T47D (cell line): ENCODE measurements at regions not wholly inside any gene's neighbourhood (a gene's known extent, or its start where the extent isn't known, plus 50 kb on each side); places are given as distances from the start of the nearest gene placed in this dataset.

ENCODE experiments used
- DNase-seq, 2 experiments: peaks; one replicate each; pipeline versions ENCODE4 v3.0.0 to v3.0.0-alpha.2; 2011 to 2012; ENCODE audit warnings: low read depth in 1 of 2, low spot score in 1 of 2
- JUND ChIP-seq: IDR thresholded peaks from 2 replicates; pipeline ENCODE4 v1.6.1; 2012; ENCODE audit warnings: low read depth
- in situ Hi-C: cut with HindIII; loops from 2 replicates; pipeline ENCODE4 v1.10.0; 2016; ENCODE audit warnings: low sequenced_read_pairs, low pct_unique_long_range_greater_than_20kb

DNA sequence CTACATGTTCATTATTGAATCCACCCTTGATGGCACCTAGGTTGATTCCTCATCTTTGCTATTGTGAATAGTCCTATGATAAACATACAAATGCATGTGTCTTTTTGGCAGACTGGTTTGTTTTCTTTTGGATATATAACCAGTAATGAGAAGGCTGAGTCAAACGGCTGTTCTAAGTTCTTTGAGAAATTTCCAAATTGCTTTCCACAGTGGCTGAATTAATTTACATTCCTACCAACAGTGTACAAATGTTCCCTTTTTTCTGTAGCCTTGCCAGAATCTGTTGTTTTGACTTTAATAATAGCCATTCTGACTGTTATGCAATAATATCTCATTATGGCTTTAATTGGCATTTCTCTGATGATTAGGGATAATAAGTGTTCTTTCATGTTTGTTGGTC lies 184.9 kb downstream of the CASP12 start:
- in situ Hi-C loops: no loop called here
- no peak for DNase-seq
- TF ChIP-seq JUND: no peak

DNA sequence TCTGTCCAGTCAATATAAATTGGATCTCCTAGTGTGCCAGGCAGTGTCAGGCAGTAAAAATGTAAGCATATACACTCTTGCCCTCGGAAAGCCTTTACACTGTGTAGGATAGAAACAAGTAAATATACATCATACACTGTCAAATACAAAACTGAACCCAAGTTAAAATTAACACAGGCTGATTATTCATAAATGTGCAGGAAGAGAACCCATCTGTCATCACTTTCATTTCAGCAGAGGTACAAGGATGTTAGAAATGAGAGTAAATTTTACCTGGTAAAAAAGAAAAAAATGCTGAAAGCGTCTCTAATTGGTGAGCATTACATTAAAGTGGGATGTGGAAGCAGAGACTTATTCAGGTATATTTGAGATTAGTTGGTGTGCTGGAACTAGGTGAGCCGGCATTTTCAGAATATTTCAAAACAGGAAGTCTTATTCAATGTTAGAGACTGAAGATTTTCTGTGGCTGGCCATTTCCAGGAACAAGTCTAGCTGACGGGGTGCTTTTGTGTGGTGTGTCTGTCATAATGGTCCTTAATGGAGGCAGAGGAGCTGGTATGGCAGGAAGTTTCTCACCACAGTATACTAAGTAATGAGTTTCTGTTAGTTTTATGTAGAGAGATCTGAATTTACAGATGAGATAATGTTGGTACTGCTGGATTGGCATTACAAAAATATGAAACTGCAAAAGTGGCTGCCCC lies 192.6 kb downstream of the CASP12 start:
- no peak for TF ChIP-seq JUND
- DNase-seq: peak in 1 of 2 experiments; percentile 32
- in situ Hi-C loops: no loop called here

DNA sequence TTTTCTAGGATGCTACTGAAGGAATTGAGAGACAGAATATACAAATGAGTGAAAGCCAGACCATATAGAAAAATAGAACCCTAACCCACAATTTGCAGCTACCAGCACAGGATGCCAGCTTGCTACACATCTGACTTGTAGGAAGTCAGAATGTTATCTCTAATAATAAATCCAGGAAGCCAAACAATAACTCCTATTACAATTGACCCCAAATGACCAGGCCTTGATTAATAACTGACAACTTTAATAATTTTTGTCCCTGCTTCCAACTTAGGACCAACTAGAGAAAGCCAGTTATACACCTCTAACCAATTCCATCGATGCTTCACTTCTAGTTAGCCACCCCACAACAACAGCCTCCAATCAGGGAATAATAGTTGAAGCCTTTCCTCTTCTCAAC lies 193.4 kb downstream of the CASP12 start:
- no peak for DNase-seq
- in situ Hi-C loops: no loop called here
- TF ChIP-seq JUND: no peak

- no peak for TF ChIP-seq JUND
- DNase-seq: no peak
- in situ Hi-C loops: no loop called here
Measured at GRCh38 chr11:104704146-104704830, 194.0 kb downstream of the CASP12 start.

DNA sequence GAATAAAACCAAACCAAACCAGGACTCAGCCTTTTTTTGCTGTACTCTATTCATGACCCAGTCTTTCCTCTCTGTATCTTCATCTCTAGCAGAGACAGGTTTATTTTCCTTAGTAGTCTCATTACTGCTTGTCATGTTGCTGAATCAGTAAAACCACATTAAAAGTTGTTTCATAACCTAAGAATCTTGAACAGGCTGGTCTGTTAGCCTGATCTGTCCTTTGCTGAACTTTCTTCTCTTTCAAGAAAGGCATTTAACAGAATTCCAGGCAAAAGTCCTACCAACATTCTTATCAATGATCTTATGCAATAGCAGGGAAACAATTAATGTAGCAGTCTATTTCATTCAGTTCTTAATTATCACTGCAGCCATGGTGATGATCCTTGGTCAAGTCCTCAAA lies 197.7 kb downstream of the CASP12 start:
- TF ChIP-seq JUND: no peak
- in situ Hi-C loops: no loop called here
- DNase-seq: no peak

DNA sequence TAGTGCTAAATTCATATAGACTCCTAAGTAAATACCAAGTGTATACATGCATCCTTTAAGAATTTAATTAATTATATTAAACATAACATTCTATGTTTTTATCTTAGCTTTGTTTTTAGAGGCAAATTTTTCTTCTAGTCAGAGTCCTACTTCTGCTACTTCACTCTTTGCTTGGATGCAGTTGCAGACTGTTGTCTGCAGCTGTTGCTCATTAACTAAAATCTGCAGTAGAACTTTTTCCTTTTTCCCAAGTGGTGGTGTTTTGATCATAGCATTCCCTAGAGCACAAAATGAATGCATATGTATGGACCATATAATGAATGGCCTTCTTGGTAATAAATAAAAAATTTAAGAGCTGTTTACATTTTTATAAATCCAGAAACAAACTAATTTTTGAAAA lies 198.3 kb downstream of the CASP12 start:
- no peak for DNase-seq
- no peak for TF ChIP-seq JUND
- in situ Hi-C loops: no loop called here

DNA sequence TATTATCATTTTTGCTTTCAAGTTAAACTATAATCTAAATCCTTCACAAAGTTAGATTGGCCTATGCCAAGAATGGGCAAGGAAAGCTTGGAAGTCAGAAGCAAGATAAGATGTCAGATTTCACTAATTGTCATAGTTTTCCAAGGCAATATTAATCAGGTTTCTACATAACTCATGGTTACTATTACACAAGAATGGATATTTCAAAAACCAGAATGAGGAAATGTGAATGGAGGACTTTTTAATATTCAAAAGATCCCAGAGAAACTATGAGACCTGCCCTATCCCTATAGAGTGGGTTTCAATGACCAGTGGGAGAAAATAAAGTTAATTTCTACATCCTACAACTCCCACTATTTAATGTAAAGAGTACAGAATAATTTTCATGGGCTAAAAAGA lies 203.2 kb downstream of the CASP12 start:
- DNase-seq: no peak
- in situ Hi-C loops: no loop called here

DNA sequence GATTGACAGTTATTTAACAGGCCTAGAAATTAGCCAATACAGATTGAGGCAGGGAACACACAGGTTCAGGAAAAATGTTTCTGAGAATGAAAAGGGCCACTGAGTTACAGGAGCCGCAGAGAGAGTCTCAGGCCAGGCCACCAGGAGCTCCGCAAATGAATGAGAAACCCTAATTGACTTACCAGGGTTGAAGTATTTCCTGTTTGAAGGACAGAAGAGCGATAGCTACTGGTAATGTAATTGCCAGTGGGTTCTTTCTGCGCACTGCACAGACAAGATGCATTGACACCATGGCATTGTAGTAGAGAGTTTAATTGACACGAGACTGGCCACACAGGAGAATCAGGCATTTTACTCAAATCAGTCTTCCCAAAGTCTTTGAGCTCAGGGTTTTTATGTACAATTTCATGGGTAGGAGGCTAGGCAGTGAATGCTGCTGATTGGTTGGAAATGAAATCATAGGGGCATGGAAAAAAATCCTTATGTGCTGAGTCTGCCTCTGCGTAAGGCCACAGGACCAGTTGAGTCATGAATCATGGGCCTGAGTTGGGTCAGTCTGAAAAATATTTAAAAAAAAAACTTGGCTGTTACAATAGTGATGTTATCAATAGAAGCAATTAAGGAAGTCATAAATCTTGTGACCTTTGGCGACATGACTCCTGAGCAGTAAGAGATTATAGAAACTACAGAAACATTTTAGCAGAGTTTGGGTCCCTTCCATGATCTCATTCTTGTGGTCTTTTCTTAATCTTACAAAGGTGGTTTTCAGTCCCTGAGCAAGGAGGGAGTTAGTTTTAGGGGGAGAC lies 203.8 kb downstream of the CASP12 start:
- DNase-seq: no peak
- TF ChIP-seq JUND: no peak
- in situ Hi-C loops: no loop called here

More for the DNA sequence above, 203.2 kb downstream of the CASP12 start:
- no peak for TF ChIP-seq JUND

- in situ Hi-C loops: no loop called here
- no peak for DNase-seq
- TF ChIP-seq JUND: no peak
Measured at GRCh38 chr11:104692751-104693150, 205.5 kb downstream of the CASP12 start.

DNA sequence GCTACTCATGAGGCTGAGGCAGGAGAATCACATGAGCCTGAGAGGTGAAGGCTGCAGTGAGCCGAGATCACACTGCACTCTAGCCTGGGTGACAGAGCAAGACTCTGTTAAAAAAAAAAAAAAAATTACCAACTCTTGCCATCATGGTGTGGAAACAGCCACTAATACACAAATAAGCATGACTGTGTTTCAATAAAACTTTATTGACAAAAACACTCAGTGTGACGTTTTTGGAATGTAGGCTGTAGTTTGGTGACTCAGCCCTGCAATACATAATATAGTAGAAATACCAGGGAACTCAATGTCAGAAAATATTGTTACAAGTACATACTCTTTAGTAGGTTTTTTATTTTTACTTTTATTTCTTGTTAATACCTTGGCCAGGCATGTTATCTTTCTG lies 207.1 kb downstream of the CASP12 start:
- in situ Hi-C loops: no loop called here

GRCh38 chr11:104690241-104690640 lies 208.0 kb downstream of the CASP12 start:
- in situ Hi-C loops: no loop called here
- no peak for DNase-seq
- TF ChIP-seq JUND: no peak

More for the DNA sequence above, 207.1 kb downstream of the CASP12 start:
- no peak for DNase-seq
- no peak for TF ChIP-seq JUND

- no peak for TF ChIP-seq JUND
- no peak for DNase-seq
- in situ Hi-C loops: no loop called here
Measured at GRCh38 chr11:104688731-104689130, 209.5 kb downstream of the CASP12 start.

DNA sequence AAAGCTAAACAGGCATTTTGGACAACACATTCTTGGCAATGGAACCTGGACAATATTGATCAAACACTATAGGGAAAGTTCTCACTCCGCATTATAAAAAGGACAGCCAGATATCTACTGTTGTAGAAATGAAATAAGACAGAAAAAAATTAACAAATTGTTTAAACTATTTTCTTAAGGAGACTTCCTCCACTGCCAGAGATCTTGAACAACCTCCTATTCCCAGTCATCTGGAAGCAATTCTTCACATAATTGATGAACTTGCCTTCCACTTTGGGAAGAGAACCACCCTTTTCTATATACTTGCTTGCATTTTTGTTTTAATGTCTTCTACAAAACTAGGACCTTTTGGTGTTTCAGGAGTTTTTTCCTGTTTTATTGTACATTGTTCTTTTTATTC lies 216.1 kb downstream of the CASP12 start:
- TF ChIP-seq JUND: no peak
- in situ Hi-C loops: no loop called here

More for the DNA sequence above, 216.1 kb downstream of the CASP12 start:
- DNase-seq: no peak
